ENCODE measurements at regions not wholly inside any gene's neighbourhood (a gene's known extent, or its start where the extent isn't known, plus 50 kb on each side); places are given as distances from the start of the nearest gene placed in this dataset.

- no peak for TF ChIP-seq POLR2A (IDR thresholded peaks at IDR 0.05)
- no peak for TF ChIP-seq CTCF (IDR thresholded peaks at IDR 0.05)
Measured at GRCh38 chr1:102085896-102086295, 89.2 kb upstream of the OLFM3 start.
